GM23248 (cell line): ENCODE measurements at regions not wholly inside any gene's neighbourhood (a gene's known extent, or its start where the extent isn't known, plus 50 kb on each side); places are given as distances from the start of the nearest gene placed in this dataset.
"Not testable (repeated sequence)": the region's sequence is repeated elsewhere in the genome, so short reads cannot be mapped to it uniquely, and the experiment has no call there.

Source experiments
- DNase-seq: peaks from one replicate; pipeline ENCODE4 v3.0.0-alpha.2; 2015
- H2AFZ ChIP-seq: fragments of 200-600 bp; sonication (generic); 2 replicates; pipeline ENCODE4 v1.6.1; 2016; ENCODE audit warnings: antibody characterized with exemption
- H3F3A ChIP-seq: fragments of 200-600 bp; sonication (generic); 2 replicates; pipeline ENCODE4 v1.6.1; 2016; ENCODE audit warnings: mild to moderate bottlenecking, antibody characterized with exemption, mixed run types; ENCODE audit not compliant: insufficient read depth
- H3K27ac ChIP-seq: fragments of 200-600 bp; sonication (generic); 2 replicates; pipeline ENCODE4 v1.5.1; 2016; ENCODE audit warnings: mild to moderate bottlenecking
- H3K27me3 ChIP-seq: fragments of 200-600 bp; sonication (generic); replicated peaks from 2 replicates; pipeline ENCODE4 v1.6.1; 2016; ENCODE audit warnings: mild to moderate bottlenecking; ENCODE audit not compliant: insufficient read depth
- H3K36me3 ChIP-seq: fragments of 200-600 bp; sonication (generic); 2 replicates; pipeline ENCODE4 v1.6.1; 2016; ENCODE audit warnings: low read depth, mild to moderate bottlenecking
- H3K4me1 ChIP-seq: fragments of 200-600 bp; sonication (generic); 2 replicates; pipeline ENCODE4 v1.6.1; 2016; ENCODE audit warnings: mild to moderate bottlenecking; ENCODE audit not compliant: insufficient read depth
- H3K4me2 ChIP-seq: fragments of 200-600 bp; sonication (generic); one replicate; pipeline ENCODE4 v1.6.1; 2016; ENCODE audit warnings: mild to moderate bottlenecking; ENCODE audit not compliant: unreplicated experiment
- H3K4me3 ChIP-seq: fragments of 200-600 bp; sonication (generic); 2 replicates; pipeline ENCODE4 v1.5.1; 2016; ENCODE audit warnings: mild to moderate bottlenecking
- H3K79me2 ChIP-seq: fragments of 200-600 bp; sonication (generic); 2 replicates; pipeline ENCODE4 v1.6.1; 2016; ENCODE audit warnings: mild to moderate bottlenecking; ENCODE audit not compliant: insufficient read depth
- H3K9ac ChIP-seq: fragments of 200-600 bp; sonication (generic); 2 replicates; pipeline ENCODE4 v1.6.1; 2016; ENCODE audit warnings: mild to moderate bottlenecking
- H3K9me2 ChIP-seq: fragments of 200-600 bp; sonication (generic); 2 replicates; pipeline ENCODE4 v1.6.1; 2016; ENCODE audit warnings: mixed run types, mild to moderate bottlenecking, moderate library complexity; ENCODE audit not compliant: insufficient read depth
- H3K9me3 ChIP-seq: fragments of 200-600 bp; sonication (generic); one replicate; pipeline ENCODE4 v1.6.1; 2017; ENCODE audit warnings: low read depth
- H4K20me1 ChIP-seq: fragments of 200-600 bp; sonication (generic); 2 replicates; pipeline ENCODE4 v1.6.0; 2016; ENCODE audit not compliant: insufficient read depth
- EZH2 ChIP-seq: fragments of 200-600 bp; sonication (generic); IDR thresholded peaks from 2 replicates; pipeline ENCODE4 v1.6.1; 2018; ENCODE audit warnings: antibody characterized with exemption, mild to moderate bottlenecking; ENCODE audit not compliant: insufficient read depth, poor library complexity, severe bottlenecking
- EZH2phosphoT487 ChIP-seq: fragments of 200-600 bp; sonication (generic); IDR thresholded peaks from 2 replicates; pipeline ENCODE4 v1.6.1; 2018; ENCODE audit warnings: antibody characterized with exemption, moderate library complexity, mild to moderate bottlenecking, low read depth; ENCODE audit not compliant: insufficient read depth
- WGBS, 2 experiments: methylation state at CpG; one replicate each; pipeline ENCODE4 v1.1.6; 2015 to 2017; ENCODE audit warnings: low lambda C conversion rate in 2 of 2, low coverage in 1 of 2; ENCODE audit errors: missing lambda C conversion rate in 2 of 2; 5-methylcytosine and 5-hydroxymethylcytosine counted together
- in situ Hi-C: fragments of 300-500 bp; cut with MboI; formaldehyde crosslinking; loops from 2 replicates; pipeline ENCODE4 v1.15.0; 2020

DNA sequence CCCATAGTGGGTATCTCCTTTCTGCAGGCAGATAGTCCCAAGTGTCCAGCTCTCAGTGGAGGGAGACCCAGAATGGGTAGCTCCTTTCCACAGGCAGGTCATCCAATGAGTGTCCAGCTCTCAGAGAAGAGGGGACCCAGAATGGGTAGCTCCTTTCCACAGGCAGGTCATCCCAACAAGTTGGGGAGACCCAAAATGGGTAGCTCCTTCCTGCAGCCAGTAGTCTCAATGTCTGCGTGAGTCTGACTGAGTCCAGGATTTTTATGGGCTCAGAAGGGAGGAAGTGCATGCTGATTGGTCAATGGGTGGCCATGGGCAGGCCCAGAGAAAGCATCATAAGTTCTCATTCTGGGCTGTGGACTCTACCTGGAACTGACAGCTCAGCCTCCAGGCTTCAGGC is 150.7 kb upstream of the P2RY1 start:
- Histone ChIP-seq H3F3A (no peaks in the 10 kb centered on the region), H3K9me2 (no peaks in the 10 kb centered on the region), H3K4me2 (no peak overlapping the region), H3K36me3 (no peaks in the 10 kb centered on the region), H3K9me3 (no peaks in the 10 kb centered on the region), H3K27ac (no peak overlapping the region), H3K4me1 (no peaks in the 10 kb centered on the region), H4K20me1 (no peaks in the 10 kb centered on the region), H3K4me3 (no peak overlapping the region), H3K27me3 (no peaks in the 10 kb centered on the region), H3K79me2 (no peaks in the 10 kb centered on the region), H2AFZ (no peak overlapping the region), H3K9ac (no peak overlapping the region)
- in situ Hi-C loops = no loop called here
- WGBS, 2 experiments = 64 to 80% methylated on average over 1 of the region's 1 CpG
- no peak for DNase-seq
- no peak for TF ChIP-seq EZH2
- TF ChIP-seq EZH2phosphoT487 = no peak

GRCh38 chr3:152688313-152688712 is 146.6 kb upstream of the P2RY1 start:
- Histone ChIP-seq H4K20me1 (no peaks in the 10 kb centered on the region), H3K36me3 (no peaks in the 10 kb centered on the region), H3K4me3 (no peak overlapping the region), H3K9ac (no peak overlapping the region), H3K27ac (no peak overlapping the region), H3K79me2 (no peaks in the 10 kb centered on the region), H2AFZ (no peak overlapping the region), H3F3A (no peaks in the 10 kb centered on the region), H3K4me1 (no peaks in the 10 kb centered on the region), H3K27me3 (no peaks in the 10 kb centered on the region), H3K9me2 (no peaks in the 10 kb centered on the region; the same call in 1 of the 2 replicates), H3K4me2 (no peak overlapping the region), H3K9me3 (no peaks in the 10 kb centered on the region)
- DNase-seq = peak; percentile 42
- no peak for TF ChIP-seq EZH2phosphoT487
- no peak for TF ChIP-seq EZH2
- WGBS, 2 experiments = 31 to 36% methylated on average over 5 of the region's 5 CpGs
- in situ Hi-C loops = no loop called here

DNA sequence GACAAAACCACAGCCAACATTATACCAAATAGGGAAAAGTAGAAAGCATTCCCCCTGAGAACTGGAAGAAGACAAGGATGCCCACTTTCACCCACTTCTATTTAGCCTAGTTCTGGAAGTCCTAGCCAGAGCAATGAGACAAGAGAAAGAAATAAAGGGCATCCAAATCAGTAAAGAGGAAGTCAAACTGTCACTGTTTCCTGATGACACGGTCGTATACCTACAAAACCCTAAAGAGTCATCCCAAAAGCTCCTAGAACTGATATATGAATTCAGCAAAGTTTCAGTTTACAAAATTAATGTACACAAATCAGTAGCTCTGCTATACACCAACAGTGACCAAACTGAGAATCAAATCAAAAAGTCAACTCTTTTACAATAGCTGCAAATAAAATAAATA is 142.6 kb upstream of the P2RY1 start:
- H4K20me1 ChIP-seq, H3K27me3 ChIP-seq, H3K4me3 ChIP-seq, in situ Hi-C loops, H3K4me1 ChIP-seq, H3K4me2 ChIP-seq, H3K9me3 ChIP-seq, H3F3A ChIP-seq, H3K9ac ChIP-seq, DNase-seq, H3K9me2 ChIP-seq, H3K36me3 ChIP-seq, H3K27ac ChIP-seq, H3K79me2 ChIP-seq, H2AFZ ChIP-seq: not testable (repeated sequence)
- 46 to 54% methylated on average over 2 of the region's 2 CpGs for whole genome bisulfite sequencing, 2 experiments

- H3K9ac ChIP-seq, H3K79me2 ChIP-seq, H3F3A ChIP-seq, in situ Hi-C loops, H3K27ac ChIP-seq, H3K9me2 ChIP-seq, H3K4me2 ChIP-seq, H2AFZ ChIP-seq, H3K36me3 ChIP-seq, H4K20me1 ChIP-seq, DNase-seq, H3K27me3 ChIP-seq, H3K4me1 ChIP-seq, H3K4me3 ChIP-seq, H3K9me3 ChIP-seq: not testable (repeated sequence)
- 77 to 92% methylated on average over 1 of the region's 1 CpG for WGBS, 2 experiments
These were observed 141.2 kb upstream of the P2RY1 start for GRCh38 chr3:152693521-152694250.

- Histone ChIP-seq H3K9me2 (no peaks in the 10 kb centered on the region; the same call in 1 of the 2 replicates), H3K9me3 (no peaks in the 10 kb centered on the region), H3K4me2 (no peak overlapping the region), H3K36me3 (no peaks in the 10 kb centered on the region), H3K79me2 (no peaks in the 10 kb centered on the region), H2AFZ (no peak overlapping the region), H4K20me1 (no peaks in the 10 kb centered on the region), H3K27me3 (no peaks in the 10 kb centered on the region), H3K4me1 (no peaks in the 10 kb centered on the region), H3K4me3 (no peak overlapping the region), H3F3A (no peaks in the 10 kb centered on the region), H3K27ac (no peak overlapping the region), H3K9ac (no peak overlapping the region)
- in situ Hi-C loops = no loop called here
- DNase-seq = no peak
- no peak for TF ChIP-seq EZH2
- no peak for TF ChIP-seq EZH2phosphoT487
- 0% methylated on average over 1 of the region's 1 CpG for WGBS, 2 experiments
These were observed 139.1 kb upstream of the P2RY1 start for GRCh38 chr3:152695840-152696239.
